ENCODE measurements at regions not wholly inside any gene's neighbourhood (a gene's known extent, or its start where the extent isn't known, plus 50 kb on each side); places are given as distances from the start of the nearest gene placed in this dataset.

DNA sequence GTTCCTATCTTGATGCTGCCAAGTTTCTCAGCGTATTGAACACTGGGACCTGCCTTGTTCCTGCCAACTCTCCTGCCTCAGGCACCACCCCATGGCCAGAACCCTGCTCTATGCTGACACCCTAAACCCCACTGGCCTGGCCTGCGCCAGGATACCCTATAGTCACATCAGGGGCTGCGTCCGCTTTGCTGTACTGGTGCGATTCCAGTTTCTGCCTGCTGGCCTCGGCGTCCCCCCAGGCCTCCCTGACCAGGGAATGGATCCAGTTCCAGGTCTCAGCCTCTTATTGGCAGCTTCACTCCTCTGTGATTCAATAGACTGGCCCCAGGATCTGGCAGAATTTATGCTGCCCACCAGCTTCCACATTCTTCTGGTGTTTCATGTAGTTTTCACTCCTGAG lies 55.0 kb downstream of the GPR6 start:
- DNase-seq, result no peak

DNA sequence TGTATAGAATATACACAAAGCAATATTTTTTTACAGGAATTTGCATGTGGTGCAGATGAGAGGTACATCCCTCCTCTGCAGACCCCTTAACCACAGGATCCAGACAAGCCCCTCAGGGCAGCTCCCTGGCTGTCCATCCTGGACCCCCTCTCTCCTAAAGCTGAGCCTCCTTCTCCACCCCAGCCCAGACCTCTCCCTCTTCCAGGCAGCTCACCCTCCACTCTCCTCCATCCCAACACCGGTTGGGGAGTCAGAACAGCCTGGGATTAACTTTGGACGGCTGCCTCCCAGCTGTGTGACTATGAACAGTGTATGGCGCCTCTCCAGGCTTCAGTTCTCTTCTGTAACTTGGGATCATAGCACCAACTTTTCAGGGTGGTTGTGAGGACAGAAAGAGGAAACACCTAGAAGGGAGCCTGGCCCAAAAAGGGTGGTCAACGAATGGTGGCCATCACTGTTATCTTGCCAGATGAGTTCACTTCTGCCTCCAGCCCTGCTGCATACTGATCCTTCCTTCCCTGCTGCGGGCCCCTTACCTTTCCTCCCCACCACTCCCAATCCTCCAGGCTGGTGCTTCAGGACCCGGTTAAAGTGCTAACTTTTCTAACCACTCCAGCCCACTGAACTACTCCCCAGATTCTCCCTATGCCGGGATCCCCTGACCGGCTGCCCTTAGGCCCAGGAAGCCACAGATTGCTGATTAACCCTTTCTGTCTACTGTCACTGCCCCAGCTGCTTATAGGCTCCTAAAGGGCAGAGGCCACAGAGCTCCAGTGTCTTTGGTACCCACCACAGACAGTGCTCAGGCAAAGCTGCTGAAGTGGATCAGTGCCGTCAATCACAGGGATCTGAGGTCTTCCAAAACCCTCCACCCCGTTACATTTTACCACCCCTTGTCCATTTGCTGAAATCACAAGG lies 55.9 kb downstream of the GPR6 start:
- DNase-seq, result no peak

DNA sequence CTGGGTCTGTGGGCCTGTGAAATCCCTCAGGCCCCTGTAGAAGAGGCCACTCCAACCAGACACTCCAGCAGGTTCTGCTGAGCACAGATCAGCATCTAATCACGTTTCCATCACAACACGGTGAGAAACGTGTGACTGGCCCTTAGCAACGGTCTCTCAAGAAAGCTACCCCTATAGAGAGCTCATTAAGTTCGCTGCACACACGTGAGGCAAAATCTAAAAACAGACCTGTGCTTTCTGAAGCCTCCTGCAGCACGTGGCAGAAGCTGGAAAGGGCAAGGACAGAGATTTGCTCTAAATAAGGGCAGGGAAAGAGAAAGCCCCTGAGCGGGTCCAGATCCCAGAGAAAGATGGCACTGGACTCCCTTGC lies 56.5 kb downstream of the GPR6 start:
- no peak for DNase-seq

DNA sequence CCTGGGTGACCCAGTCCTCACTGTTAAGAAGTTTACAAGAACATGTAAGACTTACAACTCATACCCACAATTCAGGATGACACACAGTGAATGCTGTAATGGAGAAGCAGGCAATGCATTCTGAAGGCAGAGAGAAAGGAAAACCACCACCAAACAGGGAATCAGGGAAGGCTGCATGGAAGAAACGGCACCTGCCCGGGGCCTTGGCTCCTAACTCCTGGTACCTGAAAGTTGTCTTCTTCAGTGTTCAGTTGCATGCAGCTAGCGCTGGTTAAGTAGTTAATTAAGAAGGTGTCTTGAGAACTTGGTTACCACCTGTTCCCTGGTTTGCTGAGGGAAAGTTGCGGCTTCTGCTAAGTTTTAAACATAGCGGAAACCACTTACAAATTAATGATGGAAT lies 57.2 kb downstream of the GPR6 start:
- DNase-seq, result no peak

DNA sequence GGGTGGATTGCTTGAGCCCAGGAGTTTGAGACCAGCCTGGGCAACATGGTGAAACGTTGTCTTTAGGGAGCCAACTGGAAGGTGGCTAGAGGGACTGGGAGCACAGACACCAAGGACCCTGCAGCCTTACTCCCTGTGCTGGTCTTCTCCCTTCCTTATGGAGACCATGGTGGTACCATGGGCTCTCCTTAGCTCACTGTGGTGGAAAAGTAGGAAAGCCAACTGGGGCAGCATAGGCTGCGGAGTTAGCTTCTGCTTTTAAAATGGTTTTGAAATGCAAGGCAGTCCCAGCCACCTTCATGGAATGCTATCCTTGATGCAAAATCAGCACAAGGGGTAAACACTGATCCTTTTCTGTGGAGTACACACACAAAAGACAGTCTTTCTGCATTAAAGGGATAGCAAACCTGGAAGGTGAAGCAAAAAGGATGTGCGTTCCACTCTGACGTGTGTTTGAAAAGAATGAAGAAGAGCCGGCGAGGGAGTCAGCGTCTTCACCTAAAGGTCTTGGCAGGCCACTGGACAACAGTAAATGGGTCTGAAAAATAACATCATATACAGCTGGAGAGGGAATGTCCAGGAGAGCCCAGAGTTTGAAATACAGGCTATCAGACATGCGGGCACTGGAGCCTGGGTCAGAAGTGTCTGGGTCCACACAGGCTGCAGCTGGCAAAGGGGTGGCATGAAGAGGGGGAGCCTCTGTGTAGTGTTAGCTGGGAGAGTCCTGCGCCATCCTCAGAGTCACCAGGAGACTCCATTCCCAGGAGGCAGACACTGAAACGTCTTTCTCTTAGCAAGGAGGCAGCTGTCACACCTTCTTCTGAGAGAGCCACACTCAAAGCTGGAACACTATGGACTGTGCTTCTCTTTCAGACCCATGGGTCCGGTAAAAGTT lies 58.5 kb downstream of the GPR6 start:
- no peak for DNase-seq

DNA sequence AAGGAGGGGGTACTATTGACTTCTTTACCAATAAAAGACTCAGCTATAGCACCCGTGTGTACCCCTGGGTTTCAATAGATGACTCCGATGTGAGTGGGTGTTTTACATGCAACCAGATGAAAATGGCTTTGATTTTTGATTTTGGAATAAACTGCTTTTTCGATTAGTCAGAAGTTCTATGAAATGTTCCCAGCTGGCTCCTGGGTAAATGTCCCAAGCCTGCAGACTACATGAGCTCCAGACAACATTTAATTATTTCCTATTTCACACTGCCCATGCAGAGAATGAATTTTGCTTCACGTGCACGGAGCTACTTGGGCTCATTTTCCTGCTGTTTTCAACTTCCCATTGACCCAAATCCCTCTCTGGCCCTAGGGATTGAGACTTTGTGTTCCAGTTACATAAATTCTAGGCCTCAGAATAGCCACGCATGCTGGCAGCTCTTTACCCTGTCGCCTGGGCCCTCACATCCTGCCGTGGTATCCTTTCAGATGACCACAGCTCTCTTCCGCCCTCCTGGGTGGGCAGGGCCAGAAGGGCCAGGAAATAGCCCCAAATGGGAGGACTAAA lies 59.7 kb downstream of the GPR6 start:
- DNase-seq, result no peak

DNA sequence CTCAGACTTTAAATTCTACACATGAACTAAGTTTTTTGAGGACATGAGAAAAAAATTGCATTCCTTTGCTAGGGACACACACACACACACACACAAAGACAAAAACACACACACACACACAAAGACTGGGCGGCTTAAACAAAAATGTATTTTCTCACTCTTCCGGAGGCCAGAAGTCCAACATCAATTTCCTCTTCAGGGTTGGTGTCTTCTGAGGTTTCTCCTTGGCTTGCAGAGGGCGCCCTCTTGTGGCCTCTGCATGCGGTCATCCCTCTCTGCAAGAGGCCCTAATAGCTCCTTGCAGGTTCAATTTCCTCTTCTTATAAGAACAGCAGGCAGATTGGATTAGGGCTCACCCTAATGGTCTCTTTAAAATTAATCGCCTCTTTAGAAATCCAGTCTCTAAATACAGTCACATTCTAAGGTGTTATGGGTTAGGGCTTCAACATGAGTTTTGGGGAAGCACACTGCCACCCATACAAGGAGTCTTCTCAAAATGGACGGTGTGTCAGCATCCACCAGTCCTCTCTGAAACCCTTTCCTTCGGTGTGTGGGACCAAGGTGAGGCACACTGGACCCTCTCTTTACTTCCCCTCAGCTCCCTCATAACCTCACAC lies 61.4 kb downstream of the GPR6 start:
- DNase-seq, result peak; percentile 84

DNA sequence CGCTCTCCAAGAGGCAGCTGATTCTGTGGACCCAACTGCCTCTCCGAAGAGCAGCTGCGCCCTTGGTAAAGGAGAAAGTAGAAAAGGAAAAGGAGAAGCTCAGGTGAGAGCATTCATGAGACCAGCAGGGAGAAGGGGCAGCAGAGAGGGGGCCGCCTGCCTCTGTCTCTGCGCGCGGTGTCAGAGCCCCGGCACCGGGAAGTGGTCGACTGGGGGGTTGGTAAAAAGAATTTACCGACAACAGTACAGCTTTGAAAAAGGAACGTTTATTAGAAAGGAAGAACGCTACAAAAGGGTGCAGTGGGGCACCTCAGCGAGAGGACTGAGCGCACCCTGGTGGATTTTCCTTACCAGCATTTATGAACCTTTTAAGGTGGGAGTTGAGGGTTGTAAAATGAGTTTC lies 61.9 kb downstream of the GPR6 start:
- peak; percentile 23 for DNase-seq

DNA sequence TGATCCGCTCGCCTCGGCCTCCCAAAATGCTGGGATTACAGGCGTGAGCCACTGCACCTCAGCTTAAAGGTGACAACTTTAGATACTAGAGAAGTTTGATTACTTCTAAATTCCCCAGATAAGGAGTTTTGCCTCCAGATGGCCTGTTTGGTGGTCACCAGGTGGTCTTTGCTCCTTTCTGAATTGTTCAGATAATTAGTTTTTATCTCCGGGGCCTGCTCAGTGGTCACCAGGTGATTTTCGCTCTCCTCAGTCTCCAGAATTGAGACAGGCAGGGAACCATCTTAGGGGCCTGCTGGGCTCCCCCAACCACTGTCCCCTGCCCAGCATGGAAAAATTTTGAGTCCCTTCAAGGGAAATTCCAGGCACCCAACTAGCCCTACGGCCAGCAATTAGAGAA lies 62.6 kb downstream of the GPR6 start:
- no peak for DNase-seq

DNA sequence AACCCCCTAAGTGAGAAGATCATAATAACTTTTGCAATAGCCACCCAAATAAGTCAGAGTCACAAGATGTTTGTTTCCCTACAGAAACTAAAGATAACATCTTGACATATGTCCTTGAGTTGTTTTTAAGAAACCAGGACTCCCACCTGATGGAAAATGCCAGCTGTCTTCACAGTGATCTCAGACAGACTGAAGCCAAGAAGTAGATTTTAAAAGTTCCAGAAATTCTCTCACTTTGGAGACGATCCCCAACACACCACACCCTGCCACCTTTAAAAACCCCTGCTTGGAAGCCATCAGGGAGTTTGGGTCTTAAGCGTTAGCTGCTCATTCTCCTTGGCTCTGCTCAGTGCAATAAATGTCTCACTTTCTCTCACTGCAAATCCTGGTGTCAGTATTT lies 63.0 kb downstream of the GPR6 start:
- DNase-seq, result no peak

DNA sequence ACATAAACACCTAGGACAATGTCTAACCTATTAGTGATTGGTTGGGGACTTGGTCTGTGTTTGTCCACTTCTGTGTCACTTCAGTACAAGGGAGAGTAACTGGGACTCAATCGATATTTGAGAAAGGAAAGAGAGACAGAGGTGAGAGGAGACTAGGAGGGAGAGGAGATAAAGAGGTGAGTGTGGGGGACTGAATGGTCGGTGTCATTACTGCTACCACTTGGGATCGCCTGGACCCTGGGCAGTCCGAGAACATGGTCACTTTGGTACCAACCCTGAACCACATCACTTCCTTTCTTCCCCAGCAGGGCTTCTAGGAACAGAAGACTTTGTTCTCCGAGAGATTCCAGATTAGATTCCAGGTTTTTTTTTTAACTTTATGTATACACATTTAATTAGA lies 63.7 kb downstream of the GPR6 start:
- no peak for DNase-seq

DNA sequence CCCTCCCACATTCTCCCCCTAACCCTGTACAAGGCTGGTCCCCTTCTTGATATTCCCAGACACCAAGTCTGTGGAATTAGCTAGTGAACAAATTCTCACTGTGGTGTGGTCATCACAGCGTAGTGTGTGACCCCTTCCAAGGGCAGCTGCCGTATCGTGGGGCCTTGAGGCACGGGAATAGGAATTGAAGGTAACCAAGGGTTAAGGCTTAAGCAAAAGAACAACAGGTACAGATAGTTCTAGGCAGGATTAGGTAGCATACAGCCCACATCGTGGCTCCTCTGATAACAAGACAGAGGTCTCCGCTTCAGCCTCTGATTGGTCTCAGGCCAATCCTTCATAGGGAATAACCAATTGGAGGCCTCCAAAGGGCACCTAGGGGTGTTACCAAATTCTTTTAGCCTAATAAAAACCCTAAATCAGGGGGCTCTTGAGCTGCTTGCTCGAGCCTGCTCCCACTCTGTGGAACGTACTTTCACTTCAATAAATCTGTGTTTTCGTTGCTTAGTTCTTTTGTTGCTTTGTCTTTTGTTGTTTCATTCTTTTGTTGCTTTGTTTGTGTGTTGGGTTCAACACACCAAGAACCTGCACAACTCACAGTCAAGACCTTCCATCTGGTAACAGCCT lies 64.7 kb downstream of the GPR6 start:
- no peak for DNase-seq

DNA sequence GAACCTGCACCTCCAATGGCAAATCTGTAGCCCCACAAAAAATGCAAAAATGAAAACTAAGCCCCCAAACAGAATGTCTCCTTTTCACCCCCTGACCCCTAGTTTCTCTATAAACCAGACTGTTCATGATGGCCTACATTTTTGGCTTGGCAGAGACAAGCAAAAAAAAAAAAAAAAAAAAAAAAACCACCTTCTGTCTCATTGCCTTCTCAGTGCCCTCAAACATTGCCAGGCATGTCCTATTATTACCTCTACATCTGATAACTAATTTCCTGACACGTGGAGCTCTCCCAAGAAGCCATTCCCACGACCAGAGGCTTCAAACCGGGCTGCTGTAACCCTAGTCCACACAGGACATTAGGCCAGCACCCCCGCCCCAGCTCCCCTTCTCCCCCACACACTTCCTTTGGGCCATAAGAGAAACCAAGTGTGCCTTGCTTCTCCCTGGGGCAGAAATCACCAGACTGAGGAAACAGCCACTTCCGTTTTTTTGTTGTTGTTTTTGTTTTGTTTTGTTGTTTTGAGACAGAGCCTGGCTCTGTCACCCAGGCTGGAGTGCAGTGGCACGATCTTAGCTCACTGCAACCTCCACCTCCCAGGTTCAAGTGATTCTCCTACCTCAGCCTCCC lies 65.4 kb downstream of the GPR6 start:
- DNase-seq, result no peak

DNA sequence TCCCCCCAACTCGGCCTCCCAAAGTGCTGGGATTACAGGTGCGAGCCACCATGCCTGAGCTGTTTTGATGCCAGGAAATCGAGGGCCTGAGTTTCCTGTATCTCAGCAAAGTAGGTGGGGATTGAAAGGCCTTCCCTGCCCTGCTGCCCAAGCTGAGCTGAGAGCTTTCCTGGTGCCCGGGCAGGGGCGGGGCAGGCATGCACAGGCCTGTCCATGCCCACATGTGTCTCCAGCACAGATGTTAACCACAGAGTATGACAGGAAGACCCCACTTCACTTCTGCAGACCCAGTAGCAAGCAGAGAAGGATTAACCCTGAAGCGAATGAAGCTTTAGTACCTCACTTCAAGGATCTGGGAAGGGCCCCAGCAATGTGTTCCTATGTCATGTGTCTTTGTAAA lies 66.0 kb downstream of the GPR6 start:
- DNase-seq, result no peak

DNA sequence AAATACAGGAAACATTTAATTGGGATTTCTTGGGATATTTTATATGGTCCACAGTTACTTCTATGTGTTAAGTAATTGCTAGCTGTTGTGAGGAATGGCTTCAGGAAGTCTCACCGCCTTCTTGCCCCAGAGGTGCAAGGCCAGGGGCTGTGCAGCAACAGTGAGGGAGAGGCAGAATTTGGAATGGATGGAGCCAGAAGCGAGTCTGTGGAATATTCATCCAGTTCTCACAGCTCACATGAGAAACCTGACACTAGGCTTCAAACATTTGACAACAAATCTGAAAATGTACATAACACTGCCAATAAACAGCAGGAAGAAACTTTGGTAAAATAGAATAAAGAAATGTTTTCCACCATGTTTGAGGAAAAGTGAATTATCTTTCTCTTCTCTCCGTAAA lies 66.5 kb downstream of the GPR6 start:
- DNase-seq, result no peak

DNA sequence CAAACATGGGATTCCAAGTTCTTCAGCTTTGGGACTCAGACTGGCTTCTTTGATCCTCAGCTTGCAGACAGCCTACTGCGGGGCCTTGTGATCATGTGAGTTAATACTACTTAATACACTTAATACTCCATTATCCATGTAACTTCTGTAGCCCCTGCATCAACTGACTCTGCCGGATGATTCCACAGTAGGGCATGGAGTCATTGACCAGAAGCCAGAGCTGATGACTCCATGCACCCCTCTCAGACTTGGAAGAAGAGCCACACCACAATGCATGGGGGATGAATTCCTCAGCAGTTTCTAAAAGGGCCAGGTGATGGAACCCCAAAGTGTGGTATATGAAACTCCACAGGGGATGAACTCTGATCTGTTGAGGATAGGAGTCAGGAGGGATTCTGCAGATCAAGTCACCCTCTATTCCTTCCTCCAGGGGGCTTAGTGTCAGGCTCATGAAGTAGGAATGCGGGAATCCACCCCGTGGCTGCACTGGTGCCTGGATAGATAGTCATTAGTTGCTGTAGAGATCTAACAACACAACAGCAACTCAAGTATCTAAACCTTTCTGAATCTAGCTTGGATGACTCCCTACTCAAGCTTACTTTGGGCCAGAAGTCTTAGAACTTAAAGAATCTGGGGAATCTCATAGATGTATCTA lies 70.2 kb downstream of the GPR6 start:
- DNase-seq, result no peak

DNA sequence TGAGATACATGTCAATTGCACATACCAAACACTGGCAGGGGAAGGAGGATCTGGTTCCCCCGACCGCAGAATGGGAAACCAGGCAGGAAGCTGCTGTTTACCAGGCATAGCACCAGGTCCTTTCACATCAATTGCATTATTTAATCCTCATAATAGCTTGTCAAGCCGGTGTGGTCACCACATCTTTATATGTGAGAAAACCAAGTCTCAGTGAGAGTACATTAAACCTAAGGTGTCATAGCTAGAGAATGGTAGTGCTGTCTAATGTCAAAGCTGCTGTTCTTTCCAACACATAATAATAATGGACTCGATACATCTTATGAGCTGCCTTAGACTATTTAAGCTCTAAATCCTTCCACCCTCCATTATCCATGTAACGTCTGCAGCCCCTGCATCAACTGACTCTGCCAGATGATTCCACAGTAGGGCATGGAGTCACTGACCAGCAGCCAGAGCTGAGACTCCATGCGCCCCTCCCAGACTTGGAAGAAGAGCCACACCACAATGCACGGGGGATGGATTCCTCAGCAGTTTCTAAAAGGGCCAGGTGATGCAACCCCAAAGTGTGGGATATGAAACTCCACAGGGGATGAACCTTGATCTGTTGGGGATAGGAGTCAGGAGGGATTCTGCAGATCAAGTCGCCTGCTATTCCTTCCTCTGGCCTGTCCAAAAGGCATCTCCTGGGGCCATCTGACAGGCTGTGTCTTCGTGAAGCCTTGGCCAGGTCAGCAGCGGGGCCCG lies 71.8 kb downstream of the GPR6 start:
- DNase-seq, result no peak

All from fibroblast of skin of abdomen (primary cell).